HG03558 (cell line): ENCODE measurements at regions not wholly inside any gene's neighbourhood (a gene's known extent, or its start where the extent isn't known, plus 50 kb on each side); places are given as distances from the start of the nearest gene placed in this dataset.

Experiments used
- ATAC-seq: cut with Tn5 transposase; IDR thresholded peaks from one replicate; pipeline ENCODE4 v1.9.1; 2021; ENCODE audit warnings: moderate number of reproducible peaks; ENCODE audit not compliant: unreplicated experiment; ENCODE audit errors: extremely low read depth

DNA sequence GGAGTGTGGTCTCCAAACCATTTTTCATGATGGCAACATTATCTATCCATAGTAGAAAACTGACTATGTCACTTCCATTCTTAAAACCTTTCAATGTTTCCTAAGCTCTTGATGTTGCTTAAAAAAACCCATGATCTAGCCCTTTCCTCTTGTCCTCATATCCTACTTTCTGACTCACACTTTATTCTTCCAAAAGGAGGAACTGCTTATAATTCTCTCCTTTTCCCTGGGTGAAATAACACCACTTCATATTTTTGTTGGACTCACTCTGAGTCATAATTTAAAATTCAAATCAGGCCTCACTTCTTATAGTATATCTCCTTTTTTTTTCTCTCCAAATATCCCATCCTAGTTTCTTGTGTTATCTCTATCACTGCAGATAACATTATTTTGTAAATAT lies 513.9 kb downstream of the MAN2A1 start:
- no peak for ATAC-seq

DNA sequence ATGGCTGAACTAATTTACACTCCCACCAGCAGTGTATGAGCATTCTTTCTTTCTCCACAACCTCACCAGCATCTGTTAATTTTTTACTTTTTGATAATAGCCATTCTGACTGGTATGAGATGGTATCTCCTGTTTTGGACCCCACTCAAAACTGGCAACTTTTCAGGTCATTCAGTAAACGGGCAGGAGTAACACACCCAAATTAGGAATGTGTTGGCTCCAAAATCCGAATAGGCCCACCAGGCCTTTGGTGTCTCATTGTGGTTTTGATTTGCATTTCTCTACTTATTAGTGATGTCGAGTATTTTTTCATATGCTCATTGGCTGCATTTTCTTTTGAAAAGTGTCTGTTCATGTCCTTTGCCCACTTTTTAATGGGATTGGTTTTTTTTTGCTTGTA lies 517.1 kb downstream of the TMEM232 start:
- no peak for ATAC-seq

DNA sequence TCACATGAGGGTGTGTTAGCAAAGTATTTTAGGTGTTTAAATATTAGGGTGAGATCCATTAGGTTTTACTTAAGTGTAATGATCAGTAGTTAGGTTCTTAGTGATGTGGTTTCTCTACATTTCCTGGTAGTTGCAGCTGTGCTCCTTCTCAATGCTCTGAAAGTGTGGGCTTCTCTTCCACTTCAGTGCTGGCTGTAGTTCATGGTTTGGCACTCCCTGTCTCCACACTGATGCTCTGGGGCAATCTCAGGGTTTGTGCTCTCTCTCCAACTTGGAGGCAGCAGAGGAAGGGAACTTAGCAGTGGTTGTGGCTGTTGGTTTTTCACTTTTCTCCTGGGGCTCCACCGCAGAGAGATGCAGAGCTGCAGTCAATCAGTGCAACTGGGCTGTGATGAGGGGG lies 507.5 kb downstream of the TMEM232 start:
- ATAC-seq, result no peak

DNA sequence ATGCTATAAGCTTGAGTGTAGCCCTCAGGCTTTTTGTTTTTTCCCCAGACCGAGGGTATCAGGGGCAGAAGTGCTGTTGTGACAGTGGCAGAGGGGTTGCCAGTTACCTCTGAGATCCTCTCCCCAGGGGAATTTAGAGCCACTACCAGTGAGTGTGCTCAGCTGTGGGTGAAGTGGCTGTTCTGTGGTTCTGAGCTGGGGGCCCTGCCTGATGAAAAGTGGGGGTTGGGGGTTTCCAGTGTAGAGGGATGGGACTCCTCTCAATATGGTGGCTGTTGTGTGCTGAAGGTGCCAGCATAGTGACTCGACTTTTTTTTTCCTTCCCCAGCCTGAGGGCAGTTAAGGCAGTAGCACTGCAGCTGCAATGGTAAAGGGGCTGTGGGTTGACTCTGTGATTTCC lies 506.7 kb downstream of the TMEM232 start:
- no peak for ATAC-seq

DNA sequence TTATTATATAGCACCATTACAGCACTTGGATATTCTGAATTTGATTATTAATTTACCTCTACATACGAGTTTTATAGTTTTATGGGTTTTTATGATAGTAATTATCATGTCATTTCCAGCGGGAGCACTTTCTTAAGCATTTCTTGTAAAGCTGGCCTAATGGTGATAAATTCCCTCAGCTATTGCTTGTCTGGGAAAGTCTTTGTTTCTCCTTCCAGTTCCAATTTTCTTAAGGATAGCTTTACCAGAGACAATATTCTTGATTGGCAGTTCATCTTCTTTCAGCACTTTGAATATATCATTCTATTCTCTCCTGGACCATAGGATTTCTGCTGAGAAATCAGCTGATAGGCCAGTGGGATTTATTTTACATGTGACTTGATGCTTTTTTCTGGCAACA lies 505.4 kb downstream of the TMEM232 start:
- ATAC-seq, result no peak

DNA sequence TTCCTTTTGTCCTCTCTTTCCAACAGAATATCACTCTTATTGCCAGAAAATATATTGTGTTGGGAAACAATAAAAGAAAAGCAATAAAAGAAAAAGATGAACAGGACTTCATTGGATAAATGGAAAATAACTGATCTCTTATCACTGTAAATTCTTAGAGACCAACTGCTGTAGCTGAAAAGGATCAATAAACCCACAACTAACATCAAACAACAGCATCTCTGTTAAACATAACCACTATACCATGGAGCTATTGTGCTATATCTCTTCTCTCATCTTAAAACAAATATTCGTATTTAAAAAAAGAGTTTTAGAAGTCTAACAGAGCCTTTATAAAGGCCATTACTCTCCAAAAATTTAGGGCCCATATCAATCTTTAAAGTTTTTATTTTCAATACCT lies 502.4 kb downstream of the TMEM232 start:
- no peak for ATAC-seq

DNA sequence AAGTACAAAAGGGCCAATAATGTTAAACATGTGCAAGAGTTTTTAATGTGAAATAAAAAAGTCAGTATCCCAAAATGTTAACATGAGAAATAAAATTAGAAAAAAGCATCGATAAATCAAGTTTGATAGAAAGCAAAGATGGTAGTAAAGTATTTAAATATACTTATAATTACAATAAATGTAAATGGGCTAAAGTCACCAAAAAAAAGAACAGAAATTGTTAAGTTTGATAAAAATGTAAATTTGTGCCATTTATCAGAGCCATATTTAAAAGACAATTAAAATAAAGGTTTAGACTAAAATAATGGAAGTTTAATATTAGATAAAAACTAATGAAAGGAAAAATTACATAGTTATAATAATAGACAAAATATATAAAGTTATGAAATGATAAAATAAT lies 500.5 kb downstream of the TMEM232 start:
- no peak for ATAC-seq

DNA sequence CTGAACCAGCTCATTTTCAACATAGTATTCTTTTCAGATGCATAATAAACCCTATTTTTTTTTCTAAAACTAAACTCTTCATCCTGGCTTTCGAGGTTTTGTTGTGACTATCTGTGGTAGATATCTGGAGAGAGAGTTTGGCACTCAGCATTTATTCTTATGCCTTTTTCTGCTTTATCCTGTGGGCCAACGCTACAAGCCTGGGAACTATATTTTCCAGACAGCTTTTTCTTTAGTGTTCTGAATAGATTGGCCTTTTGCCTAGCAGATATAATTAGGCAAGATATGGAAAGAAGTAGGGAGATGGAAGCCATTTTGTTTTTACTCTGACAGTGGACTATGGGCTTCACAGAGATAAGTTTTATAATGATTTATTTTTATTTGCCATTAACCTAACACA lies 486.7 kb downstream of the TMEM232 start:
- ATAC-seq, result no peak

DNA sequence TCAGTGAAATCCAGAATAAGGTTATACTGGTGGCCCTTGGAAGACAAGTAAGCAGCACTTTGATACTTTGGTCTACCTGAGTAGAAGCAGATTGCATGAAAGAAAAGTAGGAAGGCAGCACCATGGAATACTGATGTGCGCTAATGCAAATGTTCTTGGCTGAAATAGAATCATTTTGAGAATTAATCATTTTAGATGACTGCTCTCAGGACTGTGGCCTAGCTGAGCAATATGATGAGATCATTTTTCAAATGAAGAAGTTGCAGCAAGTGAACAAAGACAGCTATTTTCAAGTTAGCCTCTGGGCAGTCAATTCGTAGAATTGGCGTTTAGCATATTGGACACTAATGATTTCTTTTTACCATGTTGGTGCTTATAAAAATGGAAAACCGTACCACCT lies 483.5 kb downstream of the TMEM232 start:
- ATAC-seq, result no peak

DNA sequence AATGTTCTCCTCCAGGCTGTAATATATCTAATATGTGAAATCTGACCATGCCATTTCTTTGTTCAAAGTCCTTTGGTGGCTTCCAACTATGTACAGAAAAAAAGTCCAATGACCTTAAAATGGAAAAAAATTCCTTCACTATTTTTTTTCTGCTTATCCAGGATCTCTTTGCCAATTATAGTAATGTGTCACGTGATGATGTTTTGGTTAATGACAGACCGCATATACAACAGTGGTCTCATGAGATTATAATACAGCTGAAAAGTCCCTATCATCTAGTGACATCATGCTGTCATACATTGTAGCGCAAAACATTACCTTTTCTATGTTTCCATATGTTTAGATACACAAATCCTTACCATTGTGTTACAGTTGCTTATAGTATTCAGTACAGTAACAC lies 477.6 kb downstream of the TMEM232 start:
- ATAC-seq, result no peak

DNA sequence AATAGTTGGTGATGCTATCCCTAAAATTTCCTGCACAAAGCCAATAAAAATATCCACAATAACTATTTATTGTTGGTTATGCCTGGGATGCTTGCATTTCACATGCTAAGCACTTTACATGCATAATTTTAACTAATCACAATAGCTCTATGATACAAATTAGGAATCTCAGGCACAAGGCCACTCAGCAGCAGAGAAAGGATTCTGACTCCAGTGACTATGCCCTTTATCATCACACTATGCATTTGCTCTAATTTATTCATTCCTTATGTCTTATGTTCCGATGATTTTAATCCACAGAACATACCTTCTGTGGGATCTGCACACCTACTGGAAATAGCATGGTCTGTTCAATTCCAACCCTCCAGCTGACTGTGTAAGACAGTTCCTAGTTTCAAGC lies 476.1 kb downstream of the TMEM232 start:
- no peak for ATAC-seq

DNA sequence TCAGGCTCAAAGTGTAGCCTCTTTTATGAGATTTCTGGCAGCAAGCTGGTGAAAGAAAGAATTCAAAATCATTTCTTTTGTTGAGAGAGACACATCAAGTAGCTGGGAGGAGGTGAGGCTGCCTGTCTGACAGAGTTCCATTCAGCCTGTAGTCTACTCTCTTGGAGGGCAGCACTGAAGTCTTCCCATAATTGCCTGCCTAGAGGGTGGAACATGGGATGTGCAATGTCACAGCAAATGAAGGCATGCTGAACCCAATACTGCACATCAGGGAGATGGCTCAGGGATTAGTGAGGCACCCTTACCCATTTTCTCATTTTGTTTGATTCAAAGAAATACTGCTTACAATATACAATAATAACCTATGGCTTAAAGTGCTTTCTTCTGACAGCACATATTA lies 475.7 kb downstream of the TMEM232 start:
- ATAC-seq, result no peak

DNA sequence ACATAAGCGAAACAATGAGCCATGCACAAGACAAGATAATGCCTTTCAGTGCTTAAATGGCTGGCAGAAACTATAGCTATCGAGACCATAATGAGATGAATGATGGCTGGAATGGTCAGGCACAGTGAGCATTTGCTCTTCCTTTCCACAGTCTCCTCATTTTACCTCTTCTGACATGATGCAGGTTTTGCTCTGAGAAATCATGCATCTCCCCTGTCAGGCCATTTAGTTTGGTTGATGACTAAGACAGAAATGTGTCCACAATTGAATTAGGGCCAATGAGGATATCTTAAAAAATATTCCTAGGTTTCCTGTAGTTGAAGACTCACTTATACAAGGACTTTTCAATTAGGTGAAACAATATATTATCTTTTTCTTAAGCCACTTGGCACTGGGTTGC lies 475.1 kb downstream of the TMEM232 start:
- no peak for ATAC-seq

DNA sequence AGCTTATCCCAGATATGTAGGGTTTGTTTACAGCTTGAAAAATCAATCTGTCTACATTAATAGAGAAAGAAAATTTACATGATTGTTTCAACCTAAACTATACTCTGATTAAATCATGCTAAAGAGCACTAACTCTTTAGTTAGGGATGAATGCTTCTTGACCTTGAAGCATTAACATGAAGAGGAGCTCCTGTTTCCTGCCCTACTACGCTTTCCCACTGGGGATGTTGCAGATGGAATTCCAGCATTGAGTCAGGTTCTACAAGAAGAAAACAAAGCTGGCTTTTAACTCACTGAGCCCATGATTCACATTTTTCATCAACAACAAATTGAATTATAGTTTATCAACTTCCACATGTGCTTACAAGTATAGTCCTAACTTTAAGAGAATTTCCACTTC lies 471.3 kb downstream of the TMEM232 start:
- no peak for ATAC-seq

DNA sequence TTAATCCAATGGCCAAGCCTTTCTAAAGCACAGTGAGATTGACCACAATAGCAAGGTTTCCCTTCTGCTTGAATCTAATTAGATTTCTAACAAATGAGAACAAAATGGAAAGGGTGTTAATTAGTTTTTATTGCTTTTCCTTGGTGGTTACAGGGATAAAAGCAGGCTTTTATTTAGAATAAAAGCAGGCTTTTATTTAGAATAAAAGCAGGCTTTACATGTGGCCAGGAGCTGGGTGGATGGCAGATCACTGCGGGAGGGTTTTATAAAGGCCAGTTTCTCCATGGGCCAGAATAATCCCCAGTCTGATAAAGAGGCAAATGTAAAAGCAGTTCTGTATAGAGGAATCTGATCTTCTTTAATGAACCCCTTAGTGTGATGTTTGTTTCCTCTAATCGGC lies 470.2 kb downstream of the TMEM232 start:
- no peak for ATAC-seq

DNA sequence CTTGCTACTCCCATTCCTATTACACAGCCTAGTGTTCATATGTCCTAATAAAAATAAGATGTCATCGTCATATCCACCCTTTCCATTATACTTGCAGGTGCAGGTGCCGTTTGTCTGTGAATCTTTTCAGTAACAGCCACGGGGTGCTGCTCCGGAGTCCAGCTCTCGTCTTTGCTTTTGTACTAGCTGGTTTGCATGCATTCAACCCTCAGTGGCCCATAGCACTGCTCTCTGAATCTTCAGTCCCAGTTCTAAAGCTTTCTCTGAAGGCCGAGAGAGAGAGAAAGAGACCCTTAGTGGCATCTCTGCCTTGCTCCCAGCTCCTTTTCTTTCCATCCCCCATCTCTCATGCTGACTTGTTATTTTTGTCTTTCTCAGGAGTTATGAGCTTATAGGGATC lies 468.5 kb downstream of the TMEM232 start:
- no peak for ATAC-seq

DNA sequence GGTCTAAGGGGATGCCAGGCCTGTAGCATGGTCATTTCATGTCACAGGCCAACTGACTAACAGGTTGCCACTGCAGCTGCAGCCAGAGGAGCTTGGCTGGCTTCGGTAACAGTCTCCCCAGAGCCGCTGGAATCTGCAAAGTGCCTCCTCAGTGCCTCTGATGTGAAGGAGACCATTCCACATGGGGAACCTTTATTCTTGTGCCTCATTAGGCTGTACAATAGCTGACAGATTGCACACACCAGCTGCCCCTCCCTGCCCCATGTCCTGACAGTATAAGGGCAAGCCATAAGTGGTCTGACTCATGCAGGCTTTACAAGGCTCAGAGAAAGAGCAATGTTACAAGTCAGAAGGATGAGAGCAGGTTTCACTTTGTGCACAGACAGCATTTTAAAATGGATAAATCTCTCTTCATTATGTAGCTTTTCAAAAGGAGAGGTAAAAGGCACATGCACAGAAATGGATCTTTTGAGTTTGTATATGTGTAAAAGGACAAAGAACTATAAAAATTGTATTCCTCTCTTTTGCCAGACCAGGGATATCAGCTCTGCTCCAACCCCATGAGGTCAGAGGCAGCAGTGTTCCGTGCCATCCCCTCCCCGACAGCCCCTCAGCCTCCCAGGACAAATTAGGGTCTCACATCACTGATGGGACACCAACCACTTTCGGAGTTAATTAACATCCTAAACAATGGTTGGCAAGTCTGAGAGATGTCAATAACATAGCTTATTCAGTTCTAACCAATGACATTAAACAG lies 467.8 kb downstream of the TMEM232 start:
- no peak for ATAC-seq

DNA sequence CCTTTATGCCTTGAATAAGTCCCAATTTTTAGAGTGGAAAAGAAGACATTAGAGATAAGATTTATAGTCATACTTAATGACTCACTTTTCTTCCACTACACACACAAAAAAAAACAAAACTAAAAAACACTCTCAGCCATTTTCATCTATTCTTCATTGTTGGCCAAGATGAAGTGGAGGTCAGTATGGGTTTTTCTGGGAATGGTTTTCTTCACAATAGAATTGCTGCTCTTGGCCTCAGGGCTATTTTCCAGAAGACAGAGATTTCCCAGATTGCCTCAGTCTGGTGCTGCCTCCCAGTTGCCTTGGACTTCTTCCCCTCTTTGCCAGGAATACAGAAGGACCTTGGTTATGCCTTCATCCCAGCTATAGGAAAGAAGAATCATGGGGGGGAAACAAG lies 463.7 kb downstream of the TMEM232 start:
- ATAC-seq, result no peak

DNA sequence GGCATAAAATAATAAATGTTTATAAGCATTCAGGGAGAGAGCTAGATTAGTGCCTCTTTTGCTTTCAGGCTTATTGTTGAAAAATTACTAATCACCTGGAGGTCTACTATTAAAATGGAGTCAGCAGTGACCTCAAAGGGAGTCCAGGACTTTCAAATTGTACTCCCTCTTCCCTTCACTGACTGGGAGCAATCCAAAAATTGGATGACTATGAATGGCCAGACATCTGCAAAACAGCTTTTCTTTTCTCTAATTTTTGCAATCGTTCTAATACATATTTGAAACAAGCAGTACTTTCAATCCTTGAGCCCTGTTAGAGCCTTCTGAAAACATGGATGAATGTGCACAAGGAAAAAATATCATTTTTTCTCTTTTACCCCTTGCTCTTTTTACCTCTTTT lies 461.8 kb downstream of the TMEM232 start:
- no peak for ATAC-seq

DNA sequence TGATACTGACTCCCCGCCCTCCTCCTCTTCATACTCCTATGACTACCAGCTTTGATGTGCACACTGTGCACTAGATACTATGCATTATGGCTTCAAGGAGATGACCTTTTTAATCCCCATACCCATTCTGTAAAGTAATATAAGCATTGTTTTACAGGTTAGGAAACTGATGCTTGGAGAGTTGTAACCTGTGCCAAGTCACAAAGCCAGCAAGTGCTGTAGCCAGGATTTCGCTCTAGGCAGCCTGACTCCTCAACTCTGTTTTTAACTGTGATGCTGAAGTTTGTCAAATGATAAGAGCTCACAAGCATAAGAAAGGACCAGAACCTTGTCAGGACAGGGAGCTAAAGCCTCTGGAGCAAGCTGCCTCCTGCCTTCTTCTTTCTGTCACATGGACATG lies 461.3 kb downstream of the TMEM232 start:
- ATAC-seq, result no peak

DNA sequence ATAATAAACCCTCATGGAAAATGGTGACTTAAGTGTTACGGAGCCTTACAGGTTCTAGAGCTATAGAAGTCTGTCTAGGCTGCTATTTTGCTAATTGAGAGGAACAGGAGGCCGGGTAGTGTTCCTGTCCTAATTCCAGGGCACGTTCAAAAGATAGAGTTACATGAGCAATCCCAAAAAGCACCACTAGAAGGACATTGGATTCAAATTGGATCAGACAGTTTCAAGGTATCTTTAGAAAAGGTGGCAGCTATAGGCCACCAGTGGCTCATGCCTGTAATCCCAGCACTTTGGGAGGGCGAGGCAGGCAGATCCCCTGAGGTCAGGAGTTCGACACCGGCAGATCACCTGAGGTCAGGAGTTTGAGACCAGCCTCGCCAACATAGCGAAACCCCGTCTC lies 458.8 kb downstream of the TMEM232 start:
- no peak for ATAC-seq

DNA sequence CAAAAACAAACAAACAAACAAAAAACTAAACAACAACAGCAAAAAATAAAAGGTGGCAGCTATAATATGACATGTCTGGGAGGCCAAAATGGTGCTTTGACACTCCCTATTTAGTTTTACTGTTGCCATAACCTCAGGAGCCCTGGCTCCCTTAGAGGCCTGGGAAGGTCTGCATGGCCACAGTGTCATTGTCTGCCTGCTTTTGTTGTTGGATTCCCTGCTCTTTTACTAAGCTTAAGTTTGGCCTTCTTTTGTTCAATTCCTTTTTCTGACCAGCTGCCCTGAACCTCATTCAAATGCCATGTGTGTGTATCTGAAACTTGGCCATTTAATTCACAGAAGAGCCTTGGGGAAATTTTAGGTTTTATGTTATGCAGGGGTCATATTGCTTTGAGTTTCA lies 458.2 kb downstream of the TMEM232 start:
- no peak for ATAC-seq

DNA sequence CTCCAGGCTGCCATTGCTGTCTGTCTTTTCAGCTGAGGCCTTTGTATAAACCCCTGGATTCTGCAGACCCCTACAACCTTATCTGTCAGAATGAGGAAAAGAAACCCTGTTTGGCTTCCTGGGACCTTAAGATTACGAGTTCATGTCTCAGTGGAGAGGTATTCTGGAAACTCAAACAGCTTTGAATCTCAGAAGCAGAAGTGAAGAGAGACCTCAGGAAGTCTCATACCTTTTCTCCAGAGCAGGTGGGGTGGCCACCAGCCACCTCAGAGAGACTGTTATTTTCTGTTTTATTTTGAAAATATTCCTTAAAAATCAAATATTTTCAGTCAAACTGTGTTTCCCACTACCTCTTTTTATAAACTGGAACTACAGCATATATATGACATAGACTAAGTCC lies 457.5 kb downstream of the TMEM232 start:
- ATAC-seq, result no peak
